ENCODE measurements at regions not wholly inside any gene's neighbourhood (a gene's known extent, or its start where the extent isn't known, plus 50 kb on each side); places are given as distances from the start of the nearest gene placed in this dataset.

- TF ChIP-seq CTCF (conservative IDR thresholded peaks at IDR 0.05; ENCODE audit: low read depth in 2 of 2) = no peak
- TF ChIP-seq EZH2phosphoT487 (IDR thresholded peaks at IDR 0.05; ENCODE audit: unreplicated experiment) = no peak
- no peak for TF ChIP-seq EZH2 (IDR thresholded peaks at IDR 0.05; ENCODE audit: low read depth, unreplicated experiment)
Measured at GRCh38 chr18:40235323-40235722, 1719.7 kb upstream of the PIK3C3 start.

Data from GM23338 (cell line).